ENCODE measurements at regions not wholly inside any gene's neighbourhood (a gene's known extent, or its start where the extent isn't known, plus 50 kb on each side); places are given as distances from the start of the nearest gene placed in this dataset.

- Histone ChIP-seq H3K4me3 (no peak overlapping the region), H4K20me1 (no peaks in the 10 kb centered on the region), H3K4me1 (peaks cover 0 to 33% (median 16%) of the 10 kb centered on the region in 10 experiments; a peak in 11 of 20 replicates), H3K27ac (peak overlapping the region in 2 of 11 experiments; percentile 39 to 70; a peak in 4 of 22 replicates), H3K4me2 (peak overlapping the region in 7 of 11 experiments; percentile 12 to 57 (median 52); a peak in 11 of 22 replicates), H3K9ac (no peak overlapping the region; a peak in 1 of 22 replicates), H3K36me3 (no peaks in the 10 kb centered on the region), H3K9me3 (replicated peaks in 1 of 11) (peaks cover 0 to 16% (median 13%) of the 10 kb centered on the region in 11 experiments; a peak in 15 of 22 replicates), H3K27me3 (no peaks in the 10 kb centered on the region)
- no peak for TF ChIP-seq Cebpa-rat (IDR thresholded peaks at IDR 0.05)
Measured at GRCh38 chr11:38252620-38253019, 1654.6 kb upstream of the RAG2 start.

- peaks cover 0 to 16% (median 13%) of the 10 kb centered on the region in 11 experiments; a peak in 15 of 22 replicates for H3K9me3 ChIP-seq (replicated peaks in 1 of 11)
- no peak overlapping the region for H3K4me2 ChIP-seq
- H3K4me3 ChIP-seq: no peak overlapping the region
Measured at GRCh38 chr11:38246451-38246850, 1648.4 kb upstream of the RAG2 start.

GRCh38 chr11:38226684-38227083, 1628.6 kb upstream of the RAG2 start:
- H3K4me3 ChIP-seq: no peak overlapping the region
- no peaks in the 10 kb centered on the region for H4K20me1 ChIP-seq
- H3K9ac ChIP-seq: no peak overlapping the region
- no peak overlapping the region for H3K4me2 ChIP-seq
- no peaks in the 10 kb centered on the region for H3K27me3 ChIP-seq
- peaks cover 32 to 66% (median 35%) of the 10 kb centered on the region in 11 experiments for H3K9me3 ChIP-seq (replicated peaks in 1 of 11)
- TF ChIP-seq Cebpa-rat (IDR thresholded peaks at IDR 0.05): no peak
- H3K27ac ChIP-seq: no peak overlapping the region
- H3K36me3 ChIP-seq: no peaks in the 10 kb centered on the region
- H3K4me1 ChIP-seq: no peaks in the 10 kb centered on the region

More at GRCh38 chr11:38246451-38246850, 1648.4 kb upstream of the RAG2 start:
- Histone ChIP-seq H3K27me3 (no peaks in the 10 kb centered on the region), H3K4me1 (peaks cover 0 to 13% (median 7%) of the 10 kb centered on the region in 10 experiments; a peak in 8 of 20 replicates), H3K9ac (no peak overlapping the region), H4K20me1 (no peaks in the 10 kb centered on the region), H3K27ac (no peak overlapping the region), H3K36me3 (no peaks in the 10 kb centered on the region)
- no peak for TF ChIP-seq Cebpa-rat (IDR thresholded peaks at IDR 0.05)

GRCh38 chr11:38221295-38221694, 1623.3 kb upstream of the RAG2 start:
- no peak overlapping the region for H3K4me3 ChIP-seq
- no peak overlapping the region for H3K4me2 ChIP-seq
- no peaks in the 10 kb centered on the region for H3K4me1 ChIP-seq
- H3K27me3 ChIP-seq: no peaks in the 10 kb centered on the region
- H4K20me1 ChIP-seq: no peaks in the 10 kb centered on the region
- H3K27ac ChIP-seq: no peak overlapping the region
- H3K9ac ChIP-seq: no peak overlapping the region
- H3K36me3 ChIP-seq: no peaks in the 10 kb centered on the region
- peaks cover 13 to 57% (median 22%) of the 10 kb centered on the region in 11 experiments for H3K9me3 ChIP-seq (replicated peaks in 1 of 11)
- TF ChIP-seq Cebpa-rat (IDR thresholded peaks at IDR 0.05): no peak

- no peak for TF ChIP-seq Cebpa-rat (IDR thresholded peaks at IDR 0.05)
- Histone ChIP-seq H3K4me1 (no peaks in the 10 kb centered on the region), H3K9me3 (replicated peaks in 1 of 11) (peaks cover 0 to 40% (median 7%) of the 10 kb centered on the region in 11 experiments; a peak in 8 of 22 replicates)
Measured at GRCh38 chr11:38219636-38220035, 1621.6 kb upstream of the RAG2 start.

GRCh38 chr11:38208951-38209350, 1610.9 kb upstream of the RAG2 start:
- TF ChIP-seq Cebpa-rat (IDR thresholded peaks at IDR 0.05): no peak
- no peaks in the 10 kb centered on the region for H3K4me1 ChIP-seq

More at GRCh38 chr11:38219636-38220035, 1621.6 kb upstream of the RAG2 start:
- Histone ChIP-seq H3K36me3 (no peaks in the 10 kb centered on the region), H3K4me3 (no peak overlapping the region), H3K4me2 (no peak overlapping the region), H4K20me1 (no peaks in the 10 kb centered on the region), H3K27ac (no peak overlapping the region), H3K9ac (no peak overlapping the region), H3K27me3 (no peaks in the 10 kb centered on the region)

GRCh38 chr11:38206663-38207062, 1608.6 kb upstream of the RAG2 start:
- no peaks in the 10 kb centered on the region for H3K4me1 ChIP-seq
- no peaks in the 10 kb centered on the region for H3K9me3 ChIP-seq (replicated peaks in 1 of 11)
- H3K36me3 ChIP-seq: no peaks in the 10 kb centered on the region
- no peak overlapping the region for H3K4me2 ChIP-seq
- no peak overlapping the region for H3K4me3 ChIP-seq
- TF ChIP-seq Cebpa-rat (IDR thresholded peaks at IDR 0.05): no peak
- H4K20me1 ChIP-seq: no peaks in the 10 kb centered on the region
- no peak overlapping the region for H3K27ac ChIP-seq
- H3K27me3 ChIP-seq: no peaks in the 10 kb centered on the region
- H3K9ac ChIP-seq: no peak overlapping the region

More at GRCh38 chr11:38208951-38209350, 1610.9 kb upstream of the RAG2 start:
- Histone ChIP-seq H3K27ac (no peak overlapping the region), H3K27me3 (no peaks in the 10 kb centered on the region), H3K9ac (no peak overlapping the region), H3K36me3 (no peaks in the 10 kb centered on the region), H3K4me3 (no peak overlapping the region), H3K4me2 (no peak overlapping the region), H4K20me1 (no peaks in the 10 kb centered on the region), H3K9me3 (replicated peaks in 1 of 11) (no peaks in the 10 kb centered on the region)

GRCh38 chr11:38191101-38191500, 1593.1 kb upstream of the RAG2 start:
- no peak overlapping the region for H3K4me2 ChIP-seq
- no peak overlapping the region for H3K27ac ChIP-seq
- no peak for TF ChIP-seq Cebpa-rat (IDR thresholded peaks at IDR 0.05)
- H3K9ac ChIP-seq: no peak overlapping the region
- no peaks in the 10 kb centered on the region for H3K36me3 ChIP-seq
- H3K4me1 ChIP-seq: no peaks in the 10 kb centered on the region
- no peaks in the 10 kb centered on the region for H3K27me3 ChIP-seq
- H3K9me3 ChIP-seq (replicated peaks in 1 of 11): no peaks in the 10 kb centered on the region; a peak in 1 of 22 replicates
- no peak overlapping the region for H3K4me3 ChIP-seq
- H4K20me1 ChIP-seq: no peaks in the 10 kb centered on the region

- Histone ChIP-seq H3K9ac (no peak overlapping the region), H3K27me3 (no peaks in the 10 kb centered on the region), H4K20me1 (no peaks in the 10 kb centered on the region), H3K4me3 (no peak overlapping the region), H3K27ac (no peak overlapping the region), H3K36me3 (no peaks in the 10 kb centered on the region), H3K4me1 (no peaks in the 10 kb centered on the region), H3K4me2 (no peak overlapping the region), H3K9me3 (replicated peaks in 1 of 11) (no peaks in the 10 kb centered on the region)
- no peak for TF ChIP-seq Cebpa-rat (IDR thresholded peaks at IDR 0.05)
Measured at GRCh38 chr11:38182126-38182866, 1584.3 kb upstream of the RAG2 start.

Data from BLaER1 treated with 17β-estradiol and CSF1 and Interleukin-3, amounts not matched to agents 10 nM and 100 nM (cell line).